ENCODE measurements at regions not wholly inside any gene's neighbourhood (a gene's known extent, or its start where the extent isn't known, plus 50 kb on each side); places are given as distances from the start of the nearest gene placed in this dataset.

DNA sequence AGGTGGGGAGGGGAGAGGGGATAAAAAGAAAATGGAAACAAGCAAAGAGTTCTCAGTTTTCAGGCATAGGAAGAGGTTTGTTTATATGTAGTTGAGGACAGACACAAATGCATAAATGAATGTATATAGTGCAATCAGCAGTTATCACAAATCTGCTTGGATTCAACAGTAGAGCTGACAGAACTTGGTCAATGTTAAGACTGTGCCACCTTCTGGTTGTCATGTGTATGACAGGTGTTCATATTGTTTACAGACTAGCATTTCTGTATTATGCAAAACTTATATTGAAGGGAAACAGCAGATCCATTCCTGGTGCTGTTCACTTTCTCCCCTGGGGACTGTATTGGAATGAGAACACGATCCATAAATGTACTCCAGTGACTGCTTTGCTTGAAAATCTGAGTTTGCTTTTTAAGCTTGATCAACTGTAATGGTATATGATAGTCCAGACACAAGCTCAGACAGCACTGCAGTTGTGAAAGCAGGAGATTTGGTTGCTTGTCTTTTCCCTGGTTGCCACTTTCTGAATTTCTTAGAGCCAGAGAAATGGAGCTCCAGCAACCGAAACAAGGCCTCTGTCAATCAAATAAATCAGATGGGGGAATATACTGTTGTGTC is 319.5 kb upstream of the OBI1 start:
- Histone ChIP-seq H3K9ac (replicated peaks in 1 of 4; ENCODE audit: extremely low read depth in 1 of 4, low read depth in 3 of 4, low read length in 3 of 4) (no peak overlapping the region), H2BK15ac (ENCODE audit: low read length) (no peak overlapping the region), H3K4me3 (ENCODE audit: extremely low read depth in 1 of 4, insufficient read depth in 2 of 4, low read depth in 3 of 4, low read length in 4 of 4) (no peak overlapping the region), H2BK20ac (ENCODE audit: low read length) (no peak overlapping the region), H3K9me3 (ENCODE audit: insufficient read depth in 2 of 2, low read depth in 1 of 2, low read length in 1 of 2) (no peaks in the 10 kb centered on the region), H3K56ac (replicated peaks; ENCODE audit: insufficient read length, low read depth, low read length) (no peak overlapping the region), H3K4me2 (ENCODE audit: insufficient read depth in 1 of 2, low read depth in 2 of 2, low read length in 2 of 2) (no peak overlapping the region), H3K23ac (ENCODE audit: insufficient read length) (no peak overlapping the region), H3K18ac (ENCODE audit: extremely low read depth, low read length) (no peak overlapping the region), H2BK12ac (ENCODE audit: low read depth, low read length) (no peak overlapping the region), H2AK5ac (ENCODE audit: low read depth, low read length) (no peak overlapping the region), H4K91ac (replicated peaks; ENCODE audit: insufficient read length, low read length) (no peak overlapping the region), H2AFZ (ENCODE audit: low read length) (no peak overlapping the region), H3K79me1 (ENCODE audit: low read depth, low read length) (no peaks in the 10 kb centered on the region), H3K27me3 (replicated peaks in 1 of 4; ENCODE audit: control insufficient read depth in 3 of 4, extremely low read depth in 1 of 4, insufficient read depth in 3 of 4, low read length in 3 of 4) (no peaks in the 10 kb centered on the region), H2BK120ac (replicated peaks; ENCODE audit: low read depth, low read length) (no peak overlapping the region), H3K14ac (ENCODE audit: insufficient read length) (no peak overlapping the region), H4K5ac (ENCODE audit: insufficient read length, low read depth, low read length) (no peak overlapping the region), H4K20me1 (replicated peaks in 1 of 2; ENCODE audit: control insufficient read depth in 1 of 2, insufficient read depth in 2 of 2, low read length in 2 of 2) (no peaks in the 10 kb centered on the region), H3K4ac (replicated peaks; ENCODE audit: insufficient read length, low read depth, low read length) (no peak overlapping the region), H3K27ac (ENCODE audit: low read depth, low read length) (no peak overlapping the region), H3K79me2 (ENCODE audit: control insufficient read depth in 1 of 2, insufficient read depth in 2 of 2, low read length in 2 of 2) (no peaks in the 10 kb centered on the region), H3K23me2 (ENCODE audit: low read depth, low read length) (no peaks in the 10 kb centered on the region), H3K4me1 (replicated peaks in 1 of 4; ENCODE audit: control insufficient read depth in 3 of 4, insufficient read depth in 4 of 4, low read length in 3 of 4) (no peaks in the 10 kb centered on the region), H4K8ac (ENCODE audit: extremely low read depth, insufficient read depth, low read length) (no peak overlapping the region), H3K36me3 (ENCODE audit: control insufficient read depth in 2 of 4, insufficient read depth in 4 of 4, low read length in 3 of 4) (no peaks in the 10 kb centered on the region), H2BK5ac (ENCODE audit: low read depth, low read length) (no peak overlapping the region)
- ChIA-PET CTCF (ENCODE audit: partially characterized antibody) (interaction anchor here (0.6 to 2.3 kb wide), 61 partner anchors 8 to 841 kb away, joined by 3 to 27 read pairs (median 4); partner anchors contain the start of gene POU4F1), POLR2A (ENCODE audit: partially characterized antibody) (no interaction called here)
- FAIRE-seq (peak; percentile 62), DNase-seq (ENCODE audit: low read depth in 1 of 2, low spot score in 2 of 2) (no peak)
- 54% methylated on average over 2 of the region's 2 CpGs; no CpG with 5 or more reads in 1 of the 2 experiments for WGBS, 2 experiments (ENCODE audit: extremely low coverage in 1 of 2, insufficient coverage in 1 of 2, insufficient read length in 1 of 2, insufficient replicate concordance in 2 of 2, low coverage in 1 of 2, low lambda C conversion rate in 2 of 2, missing lambda C conversion rate in 1 of 2)
- TF ChIP-seq TEAD4 (IDR thresholded peaks at IDR 0.05; ENCODE audit: low read depth, low read length) (no peak), HDAC6 (IDR thresholded peaks at IDR 0.05; ENCODE audit: low read depth, low read length) (no peak), BRCA1 (IDR thresholded peaks at IDR 0.05; ENCODE audit: low read depth, low read length) (no peak), KDM4A (IDR thresholded peaks at IDR 0.05; ENCODE audit: low read depth, low read length, severe bottlenecking) (no peak), KDM1A (IDR thresholded peaks at IDR 0.05; ENCODE audit: borderline replicate concordance, low read length) (no peak), EGR1 (IDR thresholded peaks at IDR 0.05; ENCODE audit: borderline replicate concordance, low read depth, low read length) (no peak), RAD21 (IDR thresholded peaks at IDR 0.05 in 1 of 2, conservative IDR thresholded peaks at IDR 0.05 in 1 of 2; ENCODE audit: low read depth in 2 of 2, low read length in 2 of 2) (peak; percentile 84 to 85), POU5F1 (IDR thresholded peaks at IDR 0.05; ENCODE audit: low read depth, low read length) (no peak), JUND (IDR thresholded peaks at IDR 0.05; ENCODE audit: low read length) (0 out of 2 replicates have a peak, but pooled peaks have one; percentile 18)
- TF ChIP-seq, protein P1, sequence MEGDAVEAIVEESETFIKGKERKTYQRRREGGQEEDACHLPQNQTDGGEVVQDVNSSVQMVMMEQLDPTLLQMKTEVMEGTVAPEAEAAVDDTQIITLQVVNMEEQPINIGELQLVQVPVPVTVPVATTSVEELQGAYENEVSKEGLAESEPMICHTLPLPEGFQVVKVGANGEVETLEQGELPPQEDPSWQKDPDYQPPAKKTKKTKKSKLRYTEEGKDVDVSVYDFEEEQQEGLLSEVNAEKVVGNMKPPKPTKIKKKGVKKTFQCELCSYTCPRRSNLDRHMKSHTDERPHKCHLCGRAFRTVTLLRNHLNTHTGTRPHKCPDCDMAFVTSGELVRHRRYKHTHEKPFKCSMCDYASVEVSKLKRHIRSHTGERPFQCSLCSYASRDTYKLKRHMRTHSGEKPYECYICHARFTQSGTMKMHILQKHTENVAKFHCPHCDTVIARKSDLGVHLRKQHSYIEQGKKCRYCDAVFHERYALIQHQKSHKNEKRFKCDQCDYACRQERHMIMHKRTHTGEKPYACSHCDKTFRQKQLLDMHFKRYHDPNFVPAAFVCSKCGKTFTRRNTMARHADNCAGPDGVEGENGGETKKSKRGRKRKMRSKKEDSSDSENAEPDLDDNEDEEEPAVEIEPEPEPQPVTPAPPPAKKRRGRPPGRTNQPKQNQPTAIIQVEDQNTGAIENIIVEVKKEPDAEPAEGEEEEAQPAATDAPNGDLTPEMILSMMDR (IDR thresholded peaks at IDR 0.05; ENCODE audit: control extremely low read depth in 1 of 3, insufficient read depth in 1 of 3, low read depth in 1 of 3, low read length in 3 of 3): peak in 2 of 3 experiments; percentile 50 to 75; a peak in 2 of 4 replicates

Data from H1 (cell line).